HT-29 (cell line): ENCODE measurements at regions not wholly inside any gene's neighbourhood (a gene's known extent, or its start where the extent isn't known, plus 50 kb on each side); places are given as distances from the start of the nearest gene placed in this dataset.
"Not testable (repeated sequence)": the region's sequence is repeated elsewhere in the genome, so short reads cannot be mapped to it uniquely, and the experiment has no call there.

ENCODE experiments used
- DNase-seq: peaks from one replicate; pipeline ENCODE4 v3.0.0-alpha.2; 2015; ENCODE audit warnings: low spot score

DNA sequence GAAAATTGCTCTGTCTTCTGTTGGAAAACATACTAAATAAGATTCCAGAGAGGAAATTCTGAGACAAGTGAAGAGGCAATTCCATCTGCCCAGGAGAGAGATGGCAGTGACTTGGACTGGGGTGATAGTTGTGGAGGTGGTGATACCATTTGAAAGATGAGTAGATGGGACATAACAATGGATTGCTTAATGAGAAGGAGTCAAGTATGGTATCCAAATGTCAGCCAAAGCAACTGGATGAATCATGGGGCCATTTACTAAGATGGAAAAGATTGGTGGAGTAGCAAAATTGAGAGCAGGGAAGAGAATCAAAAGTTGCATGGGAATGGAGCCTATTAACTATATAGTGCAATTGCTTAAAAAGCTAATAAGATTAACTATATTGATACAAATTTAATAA is 222.1 kb downstream of the ETAA1 start:
- DNase-seq, result no peak

- DNase-seq, result not testable (repeated sequence)
Measured at GRCh38 chr2:67623741-67624140, 226.6 kb downstream of the ETAA1 start.

GRCh38 chr2:67625178-67625577 is 228.0 kb downstream of the ETAA1 start:
- DNase-seq, result no peak

DNA sequence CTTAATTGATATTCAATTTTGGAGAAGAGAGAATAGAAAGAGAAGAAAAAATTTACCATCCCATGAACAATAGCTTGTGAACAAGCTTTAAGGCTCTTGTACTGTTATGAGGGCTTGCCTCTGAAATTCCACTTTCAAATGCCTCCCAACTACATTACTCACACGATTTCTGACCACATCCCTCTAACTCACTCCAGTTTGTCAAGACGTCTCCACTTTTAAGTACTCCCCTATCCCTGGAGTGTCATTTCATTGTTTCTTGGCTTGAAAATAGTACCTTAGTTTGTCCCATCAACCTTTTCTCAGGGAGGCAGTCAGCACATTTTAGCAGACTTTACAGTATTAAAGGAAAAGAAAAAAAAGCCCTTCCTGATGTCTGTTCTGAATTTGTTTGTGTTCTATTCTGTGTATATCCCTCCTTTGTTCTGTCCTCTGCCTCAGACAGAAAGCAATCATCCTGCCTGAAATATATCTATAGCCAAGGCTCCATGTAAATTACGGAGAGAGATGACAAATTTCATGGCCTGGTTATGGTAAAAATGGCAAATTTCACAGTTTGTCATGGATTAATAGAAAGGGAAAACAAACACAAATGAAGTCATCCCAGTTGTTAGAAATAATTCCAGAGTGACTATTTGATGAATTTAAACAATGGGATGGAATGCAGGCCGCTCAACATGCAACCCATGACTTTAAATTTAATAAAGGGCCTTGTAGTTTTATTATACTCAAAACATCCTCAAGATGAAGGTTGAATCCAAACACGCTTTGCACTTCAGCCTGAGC is 228.8 kb downstream of the ETAA1 start:
- DNase-seq, result no peak

- no peak for DNase-seq
Measured at GRCh38 chr2:67626656-67627055, 229.5 kb downstream of the ETAA1 start.

- DNase-seq, result no peak
Measured at GRCh38 chr2:67627456-67628207, 230.5 kb downstream of the ETAA1 start.

DNA sequence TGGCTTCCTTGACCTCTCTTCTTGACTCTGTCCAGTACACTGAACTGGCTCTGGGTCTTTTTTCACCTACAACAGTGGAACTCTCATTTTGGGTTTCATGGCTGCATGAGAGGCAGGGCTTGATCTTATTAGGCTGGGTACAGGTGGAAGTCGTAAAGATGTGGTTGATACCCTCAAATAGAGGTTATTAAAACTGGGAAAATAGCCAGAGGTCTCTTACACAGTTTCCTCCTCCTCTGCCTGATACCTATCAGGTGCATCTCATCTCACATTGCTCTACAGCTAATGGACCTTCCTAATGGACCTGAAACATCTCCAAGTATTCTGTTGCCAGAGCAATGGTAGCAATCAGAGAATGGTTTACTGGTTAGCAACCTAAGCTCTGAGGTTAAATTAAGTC is 231.8 kb downstream of the ETAA1 start:
- DNase-seq, result no peak

GRCh38 chr2:67631483-67631882 is 234.3 kb downstream of the ETAA1 start:
- no peak for DNase-seq

GRCh38 chr2:67633212-67633856 is 236.2 kb downstream of the ETAA1 start:
- DNase-seq, result no peak

DNA sequence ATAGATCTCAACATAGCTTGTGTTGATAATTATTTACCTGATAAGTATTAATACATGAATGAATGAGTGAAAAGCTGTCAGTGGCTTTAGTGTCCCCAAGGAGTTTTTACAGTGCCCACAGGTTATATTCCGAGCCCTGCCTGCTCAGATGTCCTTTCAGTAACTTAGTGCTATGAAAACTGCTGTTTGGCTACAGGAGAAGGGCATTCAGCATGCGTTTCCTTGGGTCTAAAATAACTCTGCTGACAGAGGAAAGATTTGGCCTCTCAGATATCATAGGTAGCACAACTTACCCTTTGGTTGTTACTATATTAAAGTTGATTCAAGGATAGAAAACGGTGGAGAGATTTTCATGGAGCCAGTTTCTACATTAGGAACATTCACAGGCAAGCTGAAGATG is 241.0 kb downstream of the ETAA1 start:
- DNase-seq, result no peak

DNA sequence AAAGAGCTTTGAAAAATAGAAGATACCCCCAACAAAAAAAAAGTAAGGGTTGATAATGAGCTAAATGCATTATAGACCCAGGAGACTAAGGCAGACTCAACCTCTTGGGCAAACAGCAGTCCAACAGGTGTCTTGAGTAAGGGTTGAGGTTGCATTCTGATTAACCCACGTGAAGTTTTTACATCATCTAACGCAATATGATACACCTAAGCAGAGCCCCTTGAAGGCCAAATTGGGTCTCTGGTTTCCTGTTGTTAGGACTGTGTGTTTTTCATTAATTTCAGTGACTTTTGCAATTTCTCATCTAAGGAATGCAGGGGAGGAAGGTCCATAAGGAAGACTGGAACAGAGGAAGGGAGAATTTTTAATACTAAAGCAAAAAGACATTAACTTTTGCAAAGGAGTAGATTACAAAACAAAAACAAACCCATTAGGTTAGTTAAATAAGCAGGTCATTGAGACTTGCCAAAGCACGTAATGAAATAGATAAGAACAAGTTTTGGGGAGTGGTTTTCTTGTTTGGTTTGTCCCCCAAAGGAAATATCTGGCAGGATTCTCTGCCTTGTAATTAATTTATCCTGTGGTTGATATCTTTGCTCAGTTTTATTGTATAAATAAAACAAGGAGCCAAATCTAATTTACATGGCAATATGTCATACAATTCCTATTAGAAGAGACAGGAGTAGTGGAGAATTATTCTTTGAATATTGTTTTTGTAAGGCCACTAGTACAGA is 244.3 kb downstream of the ETAA1 start:
- DNase-seq, result no peak

- DNase-seq, result no peak
Measured at GRCh38 chr2:67642046-67642382, 244.9 kb downstream of the ETAA1 start.

GRCh38 chr2:67642961-67643360 is 245.8 kb downstream of the ETAA1 start:
- DNase-seq, result no peak

GRCh38 chr2:67645280-67646138 is 248.4 kb downstream of the ETAA1 start:
- DNase-seq, result no peak

DNA sequence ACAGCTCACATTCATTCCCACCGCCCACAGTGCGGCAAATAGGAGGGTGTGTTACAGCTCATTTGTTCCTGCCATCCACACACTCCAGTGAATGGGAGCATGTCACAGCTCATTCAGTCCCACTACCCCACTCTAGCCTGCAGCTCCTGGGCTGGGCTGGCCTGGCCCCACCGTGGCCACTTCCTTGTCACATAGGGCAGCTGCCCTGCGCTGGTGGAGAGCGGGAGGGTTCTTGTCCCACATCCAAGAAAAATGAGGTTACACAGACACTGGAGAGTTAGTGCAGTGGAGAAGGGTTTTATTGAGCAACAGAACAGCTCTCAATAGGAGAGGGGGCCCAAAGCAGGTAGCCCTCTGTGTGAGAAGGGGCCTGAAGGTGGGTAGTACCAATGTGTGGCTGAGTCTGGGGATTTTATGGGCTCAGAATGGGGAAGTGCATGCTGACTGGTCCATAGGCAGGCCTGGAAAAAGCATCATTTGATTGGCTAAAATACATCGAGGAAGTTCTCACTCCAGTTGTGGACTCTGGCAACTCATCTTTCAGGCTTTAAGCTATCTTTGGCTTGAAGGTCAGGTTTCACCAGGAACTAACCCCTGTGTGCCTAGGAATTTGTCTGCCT is 249.7 kb downstream of the ETAA1 start:
- no peak for DNase-seq

GRCh38 chr2:67649331-67650261 is 252.5 kb downstream of the ETAA1 start:
- DNase-seq, result peak; percentile 30

- DNase-seq, result peak; percentile 77
Measured at GRCh38 chr2:67650291-67651133, 253.4 kb downstream of the ETAA1 start.

DNA sequence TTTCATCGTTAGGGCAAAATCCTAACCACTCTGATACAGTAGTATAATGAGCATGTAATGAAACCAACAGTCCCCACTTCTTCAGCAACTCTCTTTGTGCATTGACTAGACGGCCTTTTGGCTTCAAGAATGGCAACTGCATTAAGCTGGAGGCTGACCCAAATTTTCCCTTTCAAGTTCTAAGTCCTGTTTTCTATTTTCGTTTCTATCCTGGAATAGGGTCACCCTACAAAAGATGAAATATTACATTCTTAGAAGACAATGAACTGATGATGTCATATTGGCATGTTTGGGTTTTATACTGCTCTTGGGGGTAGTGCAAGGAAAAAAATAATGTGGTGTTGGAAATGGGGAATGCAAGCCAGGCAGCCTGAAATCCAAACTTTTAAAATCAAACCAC is 254.4 kb downstream of the ETAA1 start:
- DNase-seq, result no peak

DNA sequence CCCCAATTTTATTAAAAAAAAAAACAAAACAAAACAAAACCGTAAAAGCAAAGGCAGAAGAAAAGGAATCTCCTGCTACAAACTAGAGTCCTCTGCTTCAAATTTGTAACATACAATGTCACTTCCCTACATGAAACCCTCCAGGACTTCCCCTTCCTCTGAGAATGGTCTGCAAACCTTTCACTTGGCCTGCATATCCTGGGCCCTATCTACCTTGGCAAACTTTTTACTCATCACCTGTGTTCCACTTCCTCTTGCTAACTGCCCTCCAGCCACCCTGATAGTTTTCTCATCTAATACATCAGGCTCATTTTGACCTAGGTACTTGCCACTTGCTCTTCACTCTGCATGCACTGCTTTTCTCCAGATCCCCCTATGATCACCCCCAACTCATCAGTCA is 255.5 kb downstream of the ETAA1 start:
- no peak for DNase-seq
